Panc1 (cell line): ENCODE measurements at regions not wholly inside any gene's neighbourhood (a gene's known extent, or its start where the extent isn't known, plus 50 kb on each side); places are given as distances from the start of the nearest gene placed in this dataset.

Experiments
- CTCF ChIP-seq: fragments of 450-650 bp; IDR thresholded peaks from 2 replicates; pipeline ENCODE4 v1.5.1; 2017; ENCODE audit warnings: mild to moderate bottlenecking
- POLR2AphosphoS5 ChIP-seq: IDR thresholded peaks from 2 replicates; pipeline ENCODE4 v1.6.1; 2012; ENCODE audit warnings: mild to moderate bottlenecking, low read depth, low read length, moderate library complexity

- TF ChIP-seq CTCF (0 out of 2 replicates have a peak, but pooled peaks have one; percentile 8), POLR2AphosphoS5 (no peak)
Observed at GRCh38 chr6:100228834-100229441, 234.9 kb upstream of the MCHR2 start.
